ENCODE measurements at regions not wholly inside any gene's neighbourhood (a gene's known extent, or its start where the extent isn't known, plus 50 kb on each side); places are given as distances from the start of the nearest gene placed in this dataset.

- H3K27me3 ChIP-seq (ENCODE audit: control insufficient read depth, insufficient read depth, low read length), result no peaks in the 10 kb centered on the region
- no peaks in the 10 kb centered on the region for H3K36me3 ChIP-seq (ENCODE audit: control insufficient read depth, low read depth, low read length)
- H3K9ac ChIP-seq (ENCODE audit: low read length), result no peak overlapping the region
- H3K4me3 ChIP-seq (ENCODE audit: low read length), result no peak overlapping the region
- no peak overlapping the region for H3K27ac ChIP-seq (ENCODE audit: low read length)
- no peaks in the 10 kb centered on the region for H3K4me1 ChIP-seq (ENCODE audit: control insufficient read depth, low read depth, low read length)
- no peaks in the 10 kb centered on the region for H3K9me3 ChIP-seq (ENCODE audit: control insufficient read depth, low read depth, low read length)
Observed at GRCh38 chr4:38452542-38452941, 211.5 kb upstream of the KLF3 start.

- no peaks in the 10 kb centered on the region for H3K4me1 ChIP-seq (ENCODE audit: control insufficient read depth, low read depth, low read length)
- H3K27me3 ChIP-seq (ENCODE audit: control insufficient read depth, insufficient read depth, low read length), result no peaks in the 10 kb centered on the region
- no peaks in the 10 kb centered on the region for H3K9me3 ChIP-seq (ENCODE audit: control insufficient read depth, low read depth, low read length)
- H3K36me3 ChIP-seq (ENCODE audit: control insufficient read depth, low read depth, low read length), result no peaks in the 10 kb centered on the region
- no peak overlapping the region for H3K4me3 ChIP-seq (ENCODE audit: low read length)
- H3K27ac ChIP-seq (ENCODE audit: low read length), result no peak overlapping the region
- no peak overlapping the region for H3K9ac ChIP-seq (ENCODE audit: low read length)
Observed at GRCh38 chr4:38453253-38453881, 210.6 kb upstream of the KLF3 start.

- no peak overlapping the region for H3K9ac ChIP-seq (ENCODE audit: low read length)
- no peaks in the 10 kb centered on the region for H3K4me1 ChIP-seq (ENCODE audit: control insufficient read depth, low read depth, low read length)
- H3K9me3 ChIP-seq (ENCODE audit: control insufficient read depth, low read depth, low read length), result no peaks in the 10 kb centered on the region
- H3K36me3 ChIP-seq (ENCODE audit: control insufficient read depth, low read depth, low read length), result no peaks in the 10 kb centered on the region
- H3K27ac ChIP-seq (ENCODE audit: low read length), result no peak overlapping the region
- no peak overlapping the region for H3K4me3 ChIP-seq (ENCODE audit: low read length)
- H3K27me3 ChIP-seq (ENCODE audit: control insufficient read depth, insufficient read depth, low read length), result no peaks in the 10 kb centered on the region
Observed at GRCh38 chr4:38454284-38454683, 209.7 kb upstream of the KLF3 start.

- no peak overlapping the region for H3K27ac ChIP-seq (ENCODE audit: low read length)
- H3K9ac ChIP-seq (ENCODE audit: low read length), result no peak overlapping the region
- H3K4me1 ChIP-seq (ENCODE audit: control insufficient read depth, low read depth, low read length), result no peaks in the 10 kb centered on the region
- no peaks in the 10 kb centered on the region for H3K27me3 ChIP-seq (ENCODE audit: control insufficient read depth, insufficient read depth, low read length)
- no peak overlapping the region for H3K4me3 ChIP-seq (ENCODE audit: low read length)
- H3K9me3 ChIP-seq (ENCODE audit: control insufficient read depth, low read depth, low read length), result no peaks in the 10 kb centered on the region
- no peaks in the 10 kb centered on the region for H3K36me3 ChIP-seq (ENCODE audit: control insufficient read depth, low read depth, low read length)
Observed at GRCh38 chr4:38455092-38455862, 208.7 kb upstream of the KLF3 start.

GRCh38 chr4:38456096-38456495 lies 207.9 kb upstream of the KLF3 start:
- no peaks in the 10 kb centered on the region for H3K4me1 ChIP-seq (ENCODE audit: control insufficient read depth, low read depth, low read length)
- H3K27me3 ChIP-seq (ENCODE audit: control insufficient read depth, insufficient read depth, low read length), result no peaks in the 10 kb centered on the region
- H3K9ac ChIP-seq (ENCODE audit: low read length), result no peak overlapping the region
- H3K4me3 ChIP-seq (ENCODE audit: low read length), result no peak overlapping the region
- no peak overlapping the region for H3K27ac ChIP-seq (ENCODE audit: low read length)
- H3K9me3 ChIP-seq (ENCODE audit: control insufficient read depth, low read depth, low read length), result no peaks in the 10 kb centered on the region
- no peaks in the 10 kb centered on the region for H3K36me3 ChIP-seq (ENCODE audit: control insufficient read depth, low read depth, low read length)

GRCh38 chr4:38461342-38461741 lies 202.7 kb upstream of the KLF3 start:
- no peaks in the 10 kb centered on the region for H3K36me3 ChIP-seq (ENCODE audit: control insufficient read depth, low read depth, low read length)
- no peak overlapping the region for H3K9ac ChIP-seq (ENCODE audit: low read length)
- no peak overlapping the region for H3K27ac ChIP-seq (ENCODE audit: low read length)
- no peaks in the 10 kb centered on the region for H3K4me1 ChIP-seq (ENCODE audit: control insufficient read depth, low read depth, low read length)
- H3K4me3 ChIP-seq (ENCODE audit: low read length), result no peak overlapping the region
- no peaks in the 10 kb centered on the region for H3K9me3 ChIP-seq (ENCODE audit: control insufficient read depth, low read depth, low read length)
- no peaks in the 10 kb centered on the region for H3K27me3 ChIP-seq (ENCODE audit: control insufficient read depth, insufficient read depth, low read length)

- Histone ChIP-seq H3K36me3 (ENCODE audit: control insufficient read depth, low read depth, low read length) (no peaks in the 10 kb centered on the region), H3K27me3 (ENCODE audit: control insufficient read depth, insufficient read depth, low read length) (no peaks in the 10 kb centered on the region), H3K4me1 (ENCODE audit: control insufficient read depth, low read depth, low read length) (no peaks in the 10 kb centered on the region), H3K27ac (ENCODE audit: low read length) (no peak overlapping the region), H3K4me3 (ENCODE audit: low read length) (no peak overlapping the region), H3K9me3 (ENCODE audit: control insufficient read depth, low read depth, low read length) (peaks cover 7% of the 10 kb centered on the region), H3K9ac (ENCODE audit: low read length) (no peak overlapping the region)
Observed at GRCh38 chr4:38462367-38463055, 201.5 kb upstream of the KLF3 start.

- no peaks in the 10 kb centered on the region for H3K36me3 ChIP-seq (ENCODE audit: control insufficient read depth, low read depth, low read length)
- no peaks in the 10 kb centered on the region for H3K27me3 ChIP-seq (ENCODE audit: control insufficient read depth, insufficient read depth, low read length)
- H3K9me3 ChIP-seq (ENCODE audit: control insufficient read depth, low read depth, low read length), result peaks cover 8% of the 10 kb centered on the region
- no peak overlapping the region for H3K27ac ChIP-seq (ENCODE audit: low read length)
- no peak overlapping the region for H3K9ac ChIP-seq (ENCODE audit: low read length)
- H3K4me3 ChIP-seq (ENCODE audit: low read length), result no peak overlapping the region
- H3K4me1 ChIP-seq (ENCODE audit: control insufficient read depth, low read depth, low read length), result no peaks in the 10 kb centered on the region
Observed at GRCh38 chr4:38463268-38463958, 200.6 kb upstream of the KLF3 start.

GRCh38 chr4:38464328-38464727 lies 199.7 kb upstream of the KLF3 start:
- peaks cover 8% of the 10 kb centered on the region for H3K9me3 ChIP-seq (ENCODE audit: control insufficient read depth, low read depth, low read length)
- no peaks in the 10 kb centered on the region for H3K36me3 ChIP-seq (ENCODE audit: control insufficient read depth, low read depth, low read length)
- no peaks in the 10 kb centered on the region for H3K27me3 ChIP-seq (ENCODE audit: control insufficient read depth, insufficient read depth, low read length)
- H3K27ac ChIP-seq (ENCODE audit: low read length), result no peak overlapping the region
- no peak overlapping the region for H3K4me3 ChIP-seq (ENCODE audit: low read length)
- H3K4me1 ChIP-seq (ENCODE audit: control insufficient read depth, low read depth, low read length), result no peaks in the 10 kb centered on the region
- no peak overlapping the region for H3K9ac ChIP-seq (ENCODE audit: low read length)

GRCh38 chr4:38466401-38466800 lies 197.6 kb upstream of the KLF3 start:
- Histone ChIP-seq H3K27me3 (ENCODE audit: control insufficient read depth, insufficient read depth, low read length) (no peaks in the 10 kb centered on the region), H3K9me3 (ENCODE audit: control insufficient read depth, low read depth, low read length) (peaks cover 8% of the 10 kb centered on the region), H3K36me3 (ENCODE audit: control insufficient read depth, low read depth, low read length) (no peaks in the 10 kb centered on the region), H3K4me3 (ENCODE audit: low read length) (no peak overlapping the region), H3K27ac (ENCODE audit: low read length) (no peak overlapping the region), H3K9ac (ENCODE audit: low read length) (no peak overlapping the region), H3K4me1 (ENCODE audit: control insufficient read depth, low read depth, low read length) (no peaks in the 10 kb centered on the region)

- no peak overlapping the region for H3K27ac ChIP-seq (ENCODE audit: low read length)
- no peaks in the 10 kb centered on the region for H3K36me3 ChIP-seq (ENCODE audit: control insufficient read depth, low read depth, low read length)
- H3K9ac ChIP-seq (ENCODE audit: low read length), result no peak overlapping the region
- no peaks in the 10 kb centered on the region for H3K27me3 ChIP-seq (ENCODE audit: control insufficient read depth, insufficient read depth, low read length)
- H3K4me1 ChIP-seq (ENCODE audit: control insufficient read depth, low read depth, low read length), result no peaks in the 10 kb centered on the region
- H3K9me3 ChIP-seq (ENCODE audit: control insufficient read depth, low read depth, low read length), result peaks cover 8% of the 10 kb centered on the region
- no peak overlapping the region for H3K4me3 ChIP-seq (ENCODE audit: low read length)
Observed at GRCh38 chr4:38467296-38467695, 196.7 kb upstream of the KLF3 start.

All from iPS-18a (cell line).